PC-3 (cell line): ENCODE measurements at regions not wholly inside any gene's neighbourhood (a gene's known extent, or its start where the extent isn't known, plus 50 kb on each side); places are given as distances from the start of the nearest gene placed in this dataset.

ENCODE experiments used
- ATAC-seq: fragments of 200-7000 bp; cut with Tn5 transposase; 2 replicates; pipeline ENCODE4 v1.9.1; 2020; ENCODE audit warnings: mild to moderate bottlenecking, moderate library complexity
- BruUV-seq: library from RNA; stranded (reverse); fragments of 400-500 nt; replicated peaks from 2 replicates; lab custom pipeline; 2021; lab: Mats Ljungman, UMichigan
- CTCF ChIA-PET: fragments of 300-600 bp; sonication (Branson Sonifier 250); formaldehyde crosslinking; loops from one replicate; lab custom pipeline; 2022; ENCODE audit warnings: antibody characterized with exemption; lab: Charles Lee
- POLR2A ChIA-PET: fragments of 300-600 bp; sonication (Branson Sonifier 250); formaldehyde crosslinking; loops from one replicate; lab custom pipeline; 2022; ENCODE audit warnings: antibody characterized with exemption; ENCODE audit not compliant: unreplicated experiment; lab: Charles Lee
- DNase-seq: peaks from one replicate; pipeline ENCODE4 v3.0.0-alpha.2; 2015
- H2AFZ ChIP-seq: fragments of 300-600 bp; sonication (generic); 2 replicates; pipeline ENCODE4 v1.6.0; 2016; ENCODE audit warnings: antibody characterized with exemption, low read length
- H3F3A ChIP-seq: fragments of 300-600 bp; sonication (generic); one replicate; pipeline ENCODE4 v1.6.0; 2017; ENCODE audit warnings: antibody characterized with exemption, low read length, control low read depth, mild to moderate bottlenecking; ENCODE audit not compliant: unreplicated experiment
- H3K27ac ChIP-seq: fragments of 300-600 bp; sonication (generic); 2 replicates; pipeline ENCODE4 v1.5.1; 2016; ENCODE audit warnings: mild to moderate bottlenecking, low read length
- H3K27me3 ChIP-seq: fragments of 300-600 bp; sonication (generic); 2 replicates; pipeline ENCODE4 v1.6.1; 2016; ENCODE audit warnings: low read length, mixed read lengths
- H3K36me3 ChIP-seq: fragments of 300-600 bp; sonication (generic); 2 replicates; pipeline ENCODE4 v1.6.1; 2016; ENCODE audit warnings: low read depth, mixed run types, low read length, mixed read lengths
- H3K4me1 ChIP-seq: fragments of 300-600 bp; sonication (generic); 2 replicates; pipeline ENCODE4 v1.5.1; 2016; ENCODE audit warnings: low read length; ENCODE audit not compliant: insufficient read depth
- H3K4me2 ChIP-seq: fragments of 300-600 bp; sonication (generic); 2 replicates; pipeline ENCODE4 v1.6.0; 2016; ENCODE audit warnings: low read length
- H3K4me3 ChIP-seq: fragments of 300-600 bp; sonication (generic); 2 replicates; pipeline ENCODE4 v1.5.1; 2016; ENCODE audit warnings: mild to moderate bottlenecking, low read length, mixed read lengths
- H3K79me2 ChIP-seq: fragments of 300-600 bp; sonication (generic); 2 replicates; pipeline ENCODE4 v1.6.1; 2017; ENCODE audit warnings: low read length, mixed read lengths
- H3K9ac ChIP-seq: fragments of 300-600 bp; sonication (generic); 2 replicates; pipeline ENCODE4 v1.6.0; 2016; ENCODE audit warnings: mild to moderate bottlenecking, low read length
- H3K9me2 ChIP-seq: fragments of 300-600 bp; sonication (generic); replicated peaks from 2 replicates; pipeline ENCODE4 v1.6.1; 2016; ENCODE audit warnings: mixed run types, low read length, mixed read lengths
- H3K9me3 ChIP-seq: fragments of 300-600 bp; sonication (generic); 2 replicates; pipeline ENCODE4 v1.6.1; 2016; ENCODE audit warnings: low read length, mixed read lengths
- H4K20me1 ChIP-seq: fragments of 300-600 bp; sonication (generic); 2 replicates; pipeline ENCODE4 v1.6.1; 2016; ENCODE audit warnings: low read length, mixed read lengths
- CTCF ChIP-seq: fragments of 300-600 bp; sonication (generic); conservative IDR thresholded peaks from 2 replicates; pipeline ENCODE4 v1.5.1; 2017; ENCODE audit warnings: antibody characterized with exemption, low read depth, mild to moderate bottlenecking, low read length
- EZH2 ChIP-seq: fragments of 300-600 bp; sonication (generic); IDR thresholded peaks from one replicate; pipeline ENCODE4 v1.6.1; 2017; ENCODE audit warnings: antibody characterized with exemption, mild to moderate bottlenecking, low read length; ENCODE audit not compliant: unreplicated experiment
- EZH2phosphoT487 ChIP-seq: fragments of 300-600 bp; sonication (generic); IDR thresholded peaks from 2 replicates; pipeline ENCODE4 v1.6.1; 2018; ENCODE audit warnings: mild to moderate bottlenecking, antibody characterized with exemption, low read length, borderline replicate concordance
- intact Hi-C: fragments of 100-400 bp; cut with micrococcal nuclease; formaldehyde crosslinking; loops from 2 replicates; pipeline ENCODE4 v1.9.0; 2023

- BruUV-seq: no TSS peak
- Histone ChIP-seq H3K36me3 (no peaks in the 10 kb centered on the region), H3K27ac (no peak overlapping the region), H3K9me2 (no peaks in the 10 kb centered on the region), H3K9me3 (no peaks in the 10 kb centered on the region), H3K4me3 (no peak overlapping the region), H2AFZ (peak overlapping the region; percentile 5; the same call in 1 of the 2 replicates), H3K9ac (no peak overlapping the region), H3K4me2 (no peak overlapping the region), H3K27me3 (no peaks in the 10 kb centered on the region), H3K79me2 (no peaks in the 10 kb centered on the region), H3K4me1 (peaks cover 9% of the 10 kb centered on the region), H4K20me1 (no peaks in the 10 kb centered on the region), H3F3A (no peaks in the 10 kb centered on the region)
- CTCF ChIA-PET: no interaction called here
- POLR2A ChIA-PET: no interaction called here
- intact Hi-C loops: no loop called here
- TF ChIP-seq EZH2phosphoT487 (no peak), EZH2 (no peak), CTCF (no peak)
- no peak for DNase-seq
- ATAC-seq: no peak
These were observed 142.9 kb upstream of the ATP1B1 start for GRCh38 chr1:168963601-168964000.

- no peaks in the 10 kb centered on the region for H3F3A ChIP-seq
- H3K27ac ChIP-seq: no peak overlapping the region
- H3K9me2 ChIP-seq: no peaks in the 10 kb centered on the region
- BruUV-seq: no TSS peak
- H3K4me3 ChIP-seq: no peak overlapping the region
- intact Hi-C loops: no loop called here
- CTCF ChIA-PET: no interaction called here
- ATAC-seq (no peak), DNase-seq (no peak)
- H3K27me3 ChIP-seq: no peaks in the 10 kb centered on the region
- no peaks in the 10 kb centered on the region for H3K36me3 ChIP-seq
- H2AFZ ChIP-seq: no peak overlapping the region
- no peak overlapping the region for H3K9ac ChIP-seq
- no peaks in the 10 kb centered on the region for H4K20me1 ChIP-seq
- no peaks in the 10 kb centered on the region for H3K9me3 ChIP-seq
- no peaks in the 10 kb centered on the region for H3K79me2 ChIP-seq
- no peak overlapping the region for H3K4me2 ChIP-seq
- POLR2A ChIA-PET: interaction anchor here (0.5 kb wide), 1 partner anchor 208 kb away, joined by 3 read pairs; no protein-coding TSS in a partner anchor
- no peak for TF ChIP-seq EZH2
- no peak for TF ChIP-seq EZH2phosphoT487
- no peak for TF ChIP-seq CTCF
- peaks cover 9% of the 10 kb centered on the region for H3K4me1 ChIP-seq
These were observed 142.0 kb upstream of the ATP1B1 start for GRCh38 chr1:168964478-168964877.

DNA sequence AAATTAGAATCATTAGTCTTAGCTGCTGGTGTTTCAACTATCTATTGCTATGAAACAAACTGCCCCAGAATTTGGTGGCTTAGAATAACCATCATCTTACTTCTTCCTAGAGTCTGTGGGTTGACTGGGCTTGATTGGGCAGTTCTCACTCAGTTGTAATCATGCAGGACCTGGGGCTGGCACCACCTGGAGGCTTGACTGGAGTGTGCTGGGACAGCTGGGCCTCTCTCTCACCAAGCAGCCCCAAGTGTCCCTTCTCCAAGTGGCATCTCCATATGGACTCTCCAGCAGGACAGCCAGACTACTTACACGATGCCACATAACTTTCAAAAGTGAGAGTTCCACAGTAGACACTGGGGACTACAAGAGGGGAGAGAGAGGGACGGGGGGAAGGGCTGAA is 140.3 kb upstream of the ATP1B1 start:
- Histone ChIP-seq H3K9me3 (no peaks in the 10 kb centered on the region), H3K79me2 (no peaks in the 10 kb centered on the region), H3K9ac (no peak overlapping the region), H3K27ac (no peak overlapping the region), H3F3A (no peaks in the 10 kb centered on the region), H3K9me2 (no peaks in the 10 kb centered on the region), H3K4me2 (no peak overlapping the region), H3K36me3 (no peaks in the 10 kb centered on the region), H3K27me3 (no peaks in the 10 kb centered on the region), H4K20me1 (no peaks in the 10 kb centered on the region), H2AFZ (no peak overlapping the region), H3K4me1 (no peaks in the 10 kb centered on the region), H3K4me3 (no peak overlapping the region)
- POLR2A ChIA-PET: no interaction called here
- CTCF ChIA-PET: no interaction called here
- no TSS peak for BruUV-seq
- ATAC-seq (no peak), DNase-seq (no peak)
- no peak for TF ChIP-seq EZH2phosphoT487
- TF ChIP-seq CTCF: no peak
- TF ChIP-seq EZH2: no peak
- intact Hi-C loops: no loop called here
